Large intestine (tissue), 3 donors: ENCODE measurements at regions not wholly inside any gene's neighbourhood (a gene's known extent, or its start where the extent isn't known, plus 50 kb on each side); places are given as distances from the start of the nearest gene placed in this dataset.
"Not testable (repeated sequence)": the region's sequence is repeated elsewhere in the genome, so short reads cannot be mapped to it uniquely, and the experiment has no call there.

Experiments used
- DNase-seq, 2 donors: peaks; one replicate each; pipeline versions ENCODE4 v3.0.0 to v3.0.0-alpha.2; 2013
- H3K27ac ChIP-seq: one replicate; pipeline ENCODE4 v1.5.1; 2013; ENCODE audit warnings: low read length
- H3K27me3 ChIP-seq: 2 replicates; pipeline ENCODE4 v1.6.1; 2013; ENCODE audit warnings: low read length; ENCODE audit not compliant: control insufficient read depth, insufficient read depth
- H3K36me3 ChIP-seq: 2 replicates; pipeline ENCODE4 v1.6.1; 2013; ENCODE audit warnings: low read length; ENCODE audit not compliant: control insufficient read depth, insufficient read depth
- H3K4me1 ChIP-seq: one replicate; pipeline ENCODE4 v1.6.1; 2013; ENCODE audit warnings: low read length; ENCODE audit not compliant: control insufficient read depth, insufficient read depth
- H3K4me3 ChIP-seq: one replicate; pipeline ENCODE4 v1.5.1; 2013; ENCODE audit warnings: low read length
- H3K9me3 ChIP-seq: one replicate; pipeline ENCODE4 v1.6.1; 2013; ENCODE audit warnings: mild to moderate bottlenecking, low read depth, low read length, moderate library complexity; ENCODE audit not compliant: control insufficient read depth
- WGBS: methylation state at CpG from one replicate; pipeline ENCODE4 v1.1.5; 2013; ENCODE audit warnings: low lambda C conversion rate; ENCODE audit not compliant: insufficient coverage; 5-methylcytosine and 5-hydroxymethylcytosine counted together

DNA sequence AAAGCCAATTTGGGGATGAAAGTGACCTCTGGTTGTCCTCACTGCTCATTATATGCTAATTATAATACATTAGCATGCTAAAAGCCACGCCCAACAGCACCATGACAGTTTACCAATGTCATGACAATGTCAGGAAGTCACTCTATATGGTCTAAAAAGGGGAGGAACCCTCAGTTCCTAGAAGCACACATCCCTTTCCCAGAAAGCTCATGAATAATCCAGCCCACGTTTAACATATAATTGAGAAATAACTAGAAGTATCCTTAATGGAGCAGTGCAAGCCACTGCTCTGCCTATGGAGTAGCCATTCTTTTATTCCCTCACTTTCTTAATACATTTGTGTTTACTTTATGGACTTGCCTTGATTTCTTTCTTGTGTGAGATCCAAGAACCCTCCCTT, 215.3 kb downstream of the SPIN4 start:
- H3K9me3 ChIP-seq, H3K4me3 ChIP-seq, H3K27ac ChIP-seq, H3K27me3 ChIP-seq, H3K36me3 ChIP-seq, H3K4me1 ChIP-seq, DNase-seq: not testable (repeated sequence)
- no CpG with 5 or more reads among the region's 2 CpGs for whole genome bisulfite sequencing

DNA sequence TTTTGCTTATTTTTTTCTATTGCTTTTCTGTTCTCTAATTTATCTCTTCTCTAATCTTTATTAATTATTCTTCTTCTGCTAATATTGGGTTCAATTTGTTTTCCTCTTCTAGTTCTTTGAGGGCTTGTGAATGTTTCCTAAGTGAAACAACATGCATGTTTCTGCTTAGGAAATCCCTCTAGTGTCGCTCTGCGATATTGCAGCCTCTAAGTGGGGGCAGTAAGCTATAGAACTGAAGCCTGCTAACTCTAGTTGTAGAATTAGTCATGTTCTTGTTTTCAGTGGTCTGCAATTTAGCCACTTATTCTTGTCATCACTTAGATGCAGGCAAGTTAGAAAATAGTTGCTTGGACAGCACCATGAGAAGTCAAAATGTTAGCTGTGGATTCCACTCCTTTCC, 222.6 kb downstream of the SPIN4 start:
- Histone ChIP-seq H3K4me1 (no peaks in the 10 kb centered on the region), H3K27me3 (no peaks in the 10 kb centered on the region), H3K36me3 (no peaks in the 10 kb centered on the region), H3K4me3 (no peak overlapping the region), H3K9me3 (no peaks in the 10 kb centered on the region), H3K27ac (no peak overlapping the region)
- WGBS, result no CpG with 5 or more reads among the region's 2 CpGs
- no peak for DNase-seq

DNA sequence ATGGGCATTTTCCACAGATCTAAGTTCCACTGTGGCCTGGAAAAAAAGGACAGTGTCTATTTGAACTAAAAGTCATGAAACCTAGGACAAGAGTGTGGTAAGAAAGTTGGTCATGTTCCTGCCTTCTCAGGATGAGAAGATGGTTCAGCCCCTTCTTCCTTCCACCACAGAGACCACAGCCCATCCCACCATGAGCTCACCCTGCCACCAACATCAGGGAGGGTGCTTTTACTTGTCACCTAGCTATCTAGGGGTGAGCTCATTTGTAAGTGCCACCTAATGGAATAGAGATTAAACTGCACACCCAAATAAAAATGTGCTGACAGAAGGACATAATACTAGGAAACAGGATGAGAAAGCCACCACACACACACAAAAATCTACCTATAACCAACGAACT, 235.9 kb downstream of the SPIN4 start:
- no peak overlapping the region for H3K27ac ChIP-seq
- no peak overlapping the region for H3K4me3 ChIP-seq
- WGBS, result no CpG with 5 or more reads among the region's 1 CpG
- no peaks in the 10 kb centered on the region for H3K9me3 ChIP-seq
- H3K4me1 ChIP-seq, result no peaks in the 10 kb centered on the region
- H3K27me3 ChIP-seq, result no peaks in the 10 kb centered on the region
- DNase-seq, result no peak
- H3K36me3 ChIP-seq, result no peaks in the 10 kb centered on the region

DNA sequence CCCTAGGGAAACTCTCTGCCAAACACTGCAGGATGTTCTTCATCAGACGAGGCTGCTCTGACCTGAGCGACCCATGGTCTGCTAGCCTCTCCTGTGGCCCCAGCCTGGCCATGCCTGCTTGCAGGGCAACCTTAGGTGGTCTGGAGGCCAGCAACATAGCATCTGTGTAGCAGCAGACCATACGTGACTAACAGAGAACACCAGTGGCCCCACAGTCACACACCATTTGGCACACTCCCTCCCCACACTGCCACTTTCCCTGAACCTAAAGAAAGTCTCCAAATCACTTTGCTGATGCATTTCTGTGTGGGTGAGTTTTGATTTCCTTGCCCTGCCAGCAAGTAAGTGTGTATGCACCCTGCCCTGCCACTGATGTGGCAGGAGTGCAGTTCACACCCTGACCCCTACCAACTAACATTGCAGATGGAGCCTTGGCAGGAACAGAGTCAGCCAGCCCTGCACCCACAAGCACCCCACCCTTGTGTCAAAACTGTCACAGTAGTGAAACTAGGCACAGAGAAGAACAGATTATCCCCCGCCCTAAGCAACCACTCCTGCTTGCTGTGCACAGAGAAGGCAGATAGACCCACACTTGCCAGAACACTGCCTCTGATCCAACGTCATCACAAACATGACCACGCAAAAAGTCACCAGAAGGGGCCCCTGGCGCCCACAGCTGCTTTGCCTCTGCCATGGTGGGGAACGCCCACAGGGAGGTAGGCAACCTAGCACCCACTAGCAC, 249.1 kb downstream of the SPIN4 start:
- Histone ChIP-seq H3K4me3 (no peak overlapping the region), H3K27ac (no peak overlapping the region), H3K36me3 (no peaks in the 10 kb centered on the region), H3K4me1 (no peaks in the 10 kb centered on the region), H3K27me3 (no peaks in the 10 kb centered on the region), H3K9me3 (no peaks in the 10 kb centered on the region)
- DNase-seq, result no peak
- no CpG with 5 or more reads among the region's 8 CpGs for WGBS

DNA sequence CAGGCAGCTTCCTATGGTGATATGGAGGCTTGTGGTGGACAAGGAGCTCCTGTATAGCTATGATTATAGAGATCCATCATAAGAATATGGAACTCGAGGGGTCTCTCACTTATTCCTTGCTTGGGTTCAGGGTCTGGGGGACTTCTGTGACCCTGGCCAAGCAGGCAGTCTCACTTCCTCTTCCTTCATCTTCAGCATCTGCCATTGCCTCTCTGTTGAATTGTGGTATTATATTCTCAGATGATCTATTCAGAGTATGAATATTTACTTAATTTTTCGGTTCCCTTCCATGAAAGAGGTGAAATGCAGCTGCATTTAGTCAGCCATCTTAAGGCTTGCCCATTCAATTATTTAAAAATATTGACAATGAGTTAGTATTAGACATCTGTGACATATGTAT, 292.9 kb downstream of the SPIN4 start:
- H3K27me3 ChIP-seq, result no peaks in the 10 kb centered on the region
- H3K4me3 ChIP-seq, result no peak overlapping the region
- H3K4me1 ChIP-seq, result no peaks in the 10 kb centered on the region
- no peaks in the 10 kb centered on the region for H3K36me3 ChIP-seq
- no peak for DNase-seq
- H3K27ac ChIP-seq, result no peak overlapping the region
- no CpG with 5 or more reads among the region's 2 CpGs for WGBS
- H3K9me3 ChIP-seq, result no peaks in the 10 kb centered on the region

DNA sequence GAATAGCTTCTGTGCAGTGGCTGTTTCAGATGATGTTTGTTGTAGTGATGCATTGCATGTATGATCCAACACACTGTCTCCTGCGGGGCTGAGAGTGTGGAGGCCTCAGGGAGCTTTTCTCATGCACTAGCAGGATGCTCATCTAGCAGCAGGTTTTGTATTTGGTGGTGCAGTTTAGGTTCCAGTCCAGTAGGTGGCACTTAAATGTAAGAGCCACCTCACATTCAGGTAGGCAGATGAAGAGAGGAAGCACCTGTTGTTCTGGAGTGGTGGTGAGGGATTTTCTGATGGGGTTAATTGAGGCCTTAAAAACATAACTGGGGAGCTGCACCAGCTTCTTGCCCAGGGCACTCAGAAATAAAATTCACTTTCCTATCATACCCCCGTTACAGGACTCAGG, 300.9 kb downstream of the SPIN4 start:
- H3K36me3 ChIP-seq, result no peaks in the 10 kb centered on the region
- no peak for DNase-seq
- no peaks in the 10 kb centered on the region for H3K4me1 ChIP-seq
- no peak overlapping the region for H3K4me3 ChIP-seq
- no peaks in the 10 kb centered on the region for H3K27me3 ChIP-seq
- no CpG with 5 or more reads among the region's 2 CpGs for WGBS
- no peak overlapping the region for H3K27ac ChIP-seq
- H3K9me3 ChIP-seq, result no peaks in the 10 kb centered on the region

DNA sequence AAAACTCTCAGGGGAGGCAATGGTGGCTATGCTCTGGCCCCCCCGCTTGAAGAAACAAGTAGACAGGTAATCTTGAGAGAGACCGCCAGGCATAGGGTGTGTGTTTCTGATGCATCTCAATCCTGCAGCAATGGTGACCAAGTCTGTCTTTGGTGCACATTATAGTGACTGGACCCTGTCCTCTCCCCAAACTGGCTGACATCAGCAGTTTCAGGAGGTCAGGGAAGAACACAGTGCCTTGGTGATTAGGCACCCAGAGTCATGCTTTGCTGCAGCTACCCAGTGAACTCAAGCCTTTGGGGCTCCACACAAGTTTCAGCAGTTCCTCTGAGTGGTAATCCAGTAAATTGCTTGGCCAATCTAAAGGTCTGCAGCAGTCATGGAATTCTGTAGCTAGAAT, 318.3 kb downstream of the SPIN4 start:
- no CpG with 5 or more reads among the region's 2 CpGs for WGBS

DNA sequence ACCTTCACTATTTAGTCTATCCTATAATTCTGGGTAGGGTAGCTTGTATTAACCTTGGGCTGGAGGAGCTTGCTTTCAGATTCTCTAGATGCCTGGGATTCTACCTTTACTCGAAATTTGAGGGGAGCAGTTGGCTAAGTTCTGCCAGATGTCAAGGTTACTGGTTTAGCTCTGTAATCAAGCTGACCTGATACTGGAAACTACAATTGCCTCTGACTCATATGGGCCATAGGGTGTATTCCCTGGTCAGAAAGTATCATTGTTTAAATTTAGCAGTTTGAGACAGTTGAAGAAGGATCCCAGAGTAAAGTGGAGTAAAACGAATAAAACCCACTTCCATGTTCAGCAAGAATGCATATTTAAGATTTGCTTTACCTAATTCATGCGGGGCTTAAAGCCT, 337.6 kb downstream of the SPIN4 start:
- H3K4me1 ChIP-seq, result no peaks in the 10 kb centered on the region
- H3K9me3 ChIP-seq, result no peaks in the 10 kb centered on the region
- H3K27ac ChIP-seq, result no peak overlapping the region
- H3K27me3 ChIP-seq, result no peaks in the 10 kb centered on the region
- no CpG with 5 or more reads among the region's 3 CpGs for WGBS
- H3K36me3 ChIP-seq, result no peaks in the 10 kb centered on the region
- H3K4me3 ChIP-seq, result no peak overlapping the region
- no peak for DNase-seq

More for the DNA sequence above, 318.3 kb downstream of the SPIN4 start:
- no peak for DNase-seq
- no peaks in the 10 kb centered on the region for H3K4me1 ChIP-seq
- H3K36me3 ChIP-seq, result no peaks in the 10 kb centered on the region
- H3K27ac ChIP-seq, result no peak overlapping the region
- H3K27me3 ChIP-seq, result no peaks in the 10 kb centered on the region
- no peaks in the 10 kb centered on the region for H3K9me3 ChIP-seq
- no peak overlapping the region for H3K4me3 ChIP-seq

DNA sequence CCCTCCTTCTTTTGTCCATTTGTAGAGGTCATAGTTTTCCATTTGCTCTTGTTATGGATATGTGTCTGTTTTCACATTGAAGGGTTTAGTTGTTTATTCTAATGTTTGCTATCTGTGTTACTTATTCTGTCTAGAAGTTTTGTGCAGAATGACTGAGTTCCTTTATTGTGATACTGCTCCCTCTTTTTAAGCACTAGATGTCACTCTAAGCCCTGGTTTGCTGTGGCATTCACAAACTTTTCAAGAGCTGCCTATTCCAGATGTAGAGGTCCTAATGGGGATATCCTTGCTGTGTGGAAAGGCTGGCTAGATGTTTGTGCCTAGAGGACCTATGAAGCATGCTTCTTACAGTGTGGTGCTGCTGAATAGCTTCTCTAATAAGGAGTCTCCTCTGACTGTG, 338.6 kb downstream of the SPIN4 start:
- Histone ChIP-seq H3K27me3 (no peaks in the 10 kb centered on the region), H3K36me3 (no peaks in the 10 kb centered on the region), H3K27ac (no peak overlapping the region), H3K4me3 (no peak overlapping the region), H3K4me1 (no peaks in the 10 kb centered on the region), H3K9me3 (no peaks in the 10 kb centered on the region)
- DNase-seq, result no peak

DNA sequence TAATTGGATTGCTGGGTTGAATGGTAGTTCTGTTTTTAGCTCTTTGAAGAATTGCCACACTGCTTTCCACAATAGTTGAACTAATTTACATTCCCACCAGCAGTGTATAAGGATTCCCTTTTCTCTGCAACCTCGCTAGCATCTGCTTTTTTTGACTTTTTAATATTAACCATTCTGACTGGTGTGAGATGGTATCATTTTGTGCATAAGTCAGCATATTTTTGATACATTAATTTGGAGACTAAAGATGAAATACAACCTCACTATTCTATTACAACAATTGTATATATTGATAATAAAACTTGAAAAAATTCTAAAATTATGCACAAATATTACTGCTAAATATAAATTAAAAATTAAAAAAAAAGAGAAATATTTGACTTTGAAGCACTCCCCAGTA, 350.9 kb downstream of the SPIN4 start:
- WGBS, result no CpG with 5 or more reads among the region's 1 CpG
- DNase-seq, H3K9me3 ChIP-seq, H3K4me1 ChIP-seq, H3K27ac ChIP-seq, H3K36me3 ChIP-seq, H3K4me3 ChIP-seq, H3K27me3 ChIP-seq: not testable (repeated sequence)
